Endometrium (tissue), 2 donors: ENCODE measurements at regions not wholly inside any gene's neighbourhood (a gene's known extent, or its start where the extent isn't known, plus 50 kb on each side); places are given as distances from the start of the nearest gene placed in this dataset.

ENCODE experiments used
- FAIRE-seq: peaks from 2 replicates; lab custom pipeline; 2012; peaks lifted over from hg19 to GRCh38; lab: Jason Lieb, UNC
- donor health status: control.
- donor health status: control.

DNA sequence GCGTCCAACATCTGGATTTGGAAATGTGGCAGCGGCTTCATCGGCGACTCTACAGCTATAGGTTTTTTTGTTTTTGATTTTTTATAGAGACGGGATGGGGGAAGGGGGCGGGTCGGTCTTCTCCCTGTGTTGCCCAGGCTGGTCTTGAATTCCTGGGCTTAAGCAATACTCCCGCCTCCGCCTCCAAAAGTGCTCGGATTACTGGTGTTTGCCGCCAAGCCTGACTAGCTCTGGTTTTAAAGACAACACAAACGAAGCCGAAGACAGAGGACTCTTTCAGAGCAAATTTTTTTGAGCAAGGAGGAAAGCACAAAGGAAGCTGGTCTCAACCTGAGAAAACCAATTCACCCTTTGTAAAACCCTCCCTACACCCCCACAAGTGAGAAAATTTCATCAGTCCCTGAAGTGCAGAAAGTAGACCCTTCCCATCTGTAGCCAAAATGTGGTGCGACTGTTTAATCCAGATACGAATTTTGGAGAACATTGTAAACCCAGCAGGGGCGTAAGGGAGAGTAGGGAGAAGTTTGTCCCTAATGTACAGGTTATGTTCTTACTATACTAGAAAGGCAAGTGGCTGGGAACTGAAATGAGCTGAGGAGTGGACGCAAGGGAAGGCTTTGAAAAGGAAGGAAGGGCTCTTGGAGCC lies 185.9 kb downstream of the TRIM27 start:
- FAIRE-seq = no peak

DNA sequence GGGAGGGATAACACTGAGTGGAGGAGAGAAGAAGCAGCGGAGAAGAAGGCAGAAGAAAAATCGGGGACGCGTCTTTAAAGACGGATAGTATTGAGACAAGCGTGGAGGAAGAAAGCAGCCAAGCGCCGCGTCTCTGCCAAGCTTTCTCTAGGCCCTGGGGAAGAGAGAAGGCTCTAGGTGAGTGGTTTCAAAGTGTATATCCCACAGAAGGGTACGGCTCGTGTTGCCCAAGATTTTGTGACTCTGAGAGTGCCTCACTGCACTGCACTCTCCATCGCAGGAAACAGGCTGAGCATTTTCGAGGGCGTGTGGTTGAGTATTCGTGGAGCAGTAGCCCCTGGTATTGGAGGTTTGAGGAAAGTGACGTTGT lies 185.4 kb downstream of the TRIM27 start:
- no peak for FAIRE-seq

DNA sequence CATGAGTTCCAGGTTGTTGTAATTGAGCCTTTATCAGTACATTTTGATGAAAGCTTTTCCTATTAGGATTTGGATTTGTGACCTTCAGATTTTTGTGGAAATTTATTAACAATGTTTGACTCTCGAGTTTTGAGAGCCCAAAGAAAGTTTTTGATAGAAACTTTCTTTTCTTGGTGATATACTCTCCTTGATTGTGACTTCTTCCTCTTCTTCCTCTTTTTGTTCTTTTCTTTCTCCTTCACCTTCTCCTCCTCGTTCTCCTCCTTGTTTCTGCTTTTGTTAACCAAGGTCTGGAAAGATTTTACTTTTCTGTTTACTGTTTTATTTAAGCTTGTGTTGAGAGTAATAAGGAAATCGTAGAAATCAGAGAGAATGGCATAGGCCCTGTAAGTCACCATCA lies 182.4 kb downstream of the TRIM27 start:
- FAIRE-seq = no peak

GRCh38 chr6:28742668-28743270 lies 181.0 kb downstream of the TRIM27 start:
- FAIRE-seq = no peak

- FAIRE-seq = no peak
These were observed 180.5 kb downstream of the TRIM27 start for GRCh38 chr6:28743271-28743789.

DNA sequence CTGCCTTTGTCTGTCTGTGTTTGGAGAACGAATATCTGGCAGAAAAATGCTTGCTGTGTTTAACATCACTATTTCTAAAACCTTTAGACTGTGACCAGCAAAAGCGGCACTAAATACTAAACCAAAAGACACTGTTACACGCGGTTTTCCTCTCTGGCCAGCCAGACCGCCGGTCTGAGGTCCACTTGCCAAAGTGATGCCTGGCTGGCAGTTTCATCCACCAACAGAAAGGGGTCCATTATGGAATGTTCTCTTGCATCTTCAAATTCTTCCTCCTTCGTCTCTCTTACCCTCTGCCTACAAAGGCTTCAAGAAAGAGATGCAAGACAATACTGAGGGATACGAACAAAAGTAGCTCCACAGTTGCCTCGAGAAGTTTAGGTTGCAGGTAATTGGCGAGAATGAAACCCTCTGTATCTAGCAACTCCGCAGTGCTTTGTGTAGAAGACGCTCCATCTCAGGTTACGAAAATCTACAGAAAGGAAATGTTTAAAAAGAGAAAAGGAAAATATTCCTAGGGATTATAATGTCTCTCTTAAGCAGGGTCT lies 176.6 kb downstream of the TRIM27 start:
- no peak for FAIRE-seq

- FAIRE-seq = no peak
These were observed 176.1 kb downstream of the TRIM27 start for GRCh38 chr6:28747631-28748157.

- no peak for FAIRE-seq
These were observed 175.6 kb downstream of the TRIM27 start for GRCh38 chr6:28748192-28748591.

GRCh38 chr6:28750926-28751458 lies 172.8 kb downstream of the TRIM27 start:
- no peak for FAIRE-seq

DNA sequence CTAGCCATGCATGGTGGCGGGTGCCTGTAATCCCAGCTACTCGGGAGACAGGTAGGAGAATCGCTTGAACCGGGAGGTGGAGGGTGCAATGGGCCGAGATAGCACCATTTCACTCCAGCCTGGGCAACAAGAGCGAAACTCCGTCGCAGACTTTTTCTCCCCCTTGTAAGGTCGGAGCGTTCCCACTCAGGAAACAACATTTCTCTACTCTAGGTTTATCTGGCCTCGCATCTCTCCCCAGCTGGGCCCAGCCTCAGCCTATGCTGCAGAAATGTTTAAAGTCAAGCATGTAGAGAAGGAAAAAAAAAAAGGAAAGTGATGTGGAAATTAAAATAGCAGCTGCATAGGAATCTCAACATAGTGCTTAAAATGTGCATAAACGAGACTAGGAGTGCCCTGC lies 172.3 kb downstream of the TRIM27 start:
- FAIRE-seq = no peak

DNA sequence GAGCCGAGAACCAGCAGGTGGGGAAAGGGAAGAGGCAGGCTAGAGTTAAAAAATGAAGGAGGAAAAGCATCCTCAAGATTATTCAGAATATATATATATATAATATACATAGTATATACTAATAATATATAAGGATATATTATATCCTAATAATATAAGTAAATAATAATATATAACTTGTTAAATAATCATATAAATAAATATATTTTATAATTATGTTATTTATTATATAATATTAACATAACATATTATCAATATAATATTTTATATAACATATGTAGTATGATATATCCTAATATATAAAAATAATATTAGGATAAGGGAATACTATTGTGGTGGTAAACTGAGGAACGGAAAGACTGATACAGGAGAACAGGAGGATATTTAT lies 171.8 kb downstream of the TRIM27 start:
- FAIRE-seq = no peak

GRCh38 chr6:28757429-28758045 lies 166.2 kb downstream of the TRIM27 start:
- FAIRE-seq = no peak

DNA sequence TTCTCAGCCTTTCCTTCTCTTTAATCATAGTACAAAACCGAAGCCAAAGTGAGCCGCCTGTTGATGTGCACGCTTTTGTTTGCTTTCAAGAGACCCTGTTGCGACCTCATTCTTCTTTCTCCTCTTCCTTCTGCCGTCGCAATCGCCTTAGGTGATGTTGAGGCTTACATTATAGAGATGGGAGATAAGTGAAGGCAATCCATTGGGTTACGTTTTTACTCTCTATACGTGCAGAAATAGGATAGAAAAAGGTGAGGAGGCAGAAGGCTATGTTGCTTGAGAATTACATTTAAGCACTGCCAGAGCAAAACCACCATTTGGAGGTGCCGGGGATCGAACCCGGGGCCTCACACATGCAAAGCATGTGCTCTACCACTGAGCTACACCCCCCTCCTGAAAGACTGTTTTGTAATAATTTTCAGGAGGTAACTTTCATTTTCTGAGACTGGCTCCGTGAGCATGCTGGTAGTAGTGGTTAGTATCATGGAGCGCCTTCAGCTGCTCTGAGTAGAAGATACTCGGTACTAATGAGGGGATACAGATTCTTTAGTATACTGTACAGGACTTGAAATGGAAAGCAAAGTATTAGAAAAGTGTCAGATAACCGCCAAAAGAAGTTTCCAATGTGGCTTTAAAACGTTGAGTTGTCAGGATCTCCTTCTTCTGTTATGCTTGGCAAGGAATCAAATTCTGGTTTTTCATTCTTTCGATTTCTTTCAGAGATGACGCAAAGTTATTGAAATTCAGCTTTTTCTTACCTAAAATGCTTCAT lies 165.6 kb downstream of the TRIM27 start:
- FAIRE-seq = no peak

- FAIRE-seq = no peak
These were observed 165.0 kb downstream of the TRIM27 start for GRCh38 chr6:28758818-28759235.

- FAIRE-seq = no peak
These were observed 159.6 kb downstream of the TRIM27 start for GRCh38 chr6:28764014-28764723.

DNA sequence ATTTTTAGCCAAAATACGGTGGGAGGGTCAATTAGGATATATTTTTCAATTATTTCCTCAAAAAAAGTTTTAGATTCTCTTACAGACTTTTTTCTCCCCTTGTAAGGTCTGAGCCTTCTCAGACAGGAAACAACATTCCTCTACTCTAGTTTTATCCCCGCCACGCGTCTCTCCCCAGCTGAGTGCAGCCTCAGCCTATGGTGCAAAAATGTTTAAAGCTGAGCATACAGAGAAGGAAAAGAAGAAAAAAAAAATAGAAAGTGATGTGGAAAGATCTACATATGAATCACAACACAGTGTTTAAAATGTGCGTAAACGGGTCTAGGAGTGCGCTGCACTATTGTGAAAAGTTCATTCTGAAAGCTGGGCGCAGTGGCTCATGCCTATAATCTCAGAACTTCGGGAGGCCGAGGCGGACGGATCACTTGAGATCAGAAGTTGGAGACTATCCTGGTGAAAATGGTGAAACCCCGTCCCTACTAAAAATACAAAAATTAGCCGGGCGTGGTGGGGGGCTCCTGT lies 159.0 kb downstream of the TRIM27 start:
- FAIRE-seq = no peak

- FAIRE-seq = no peak
These were observed 157.8 kb downstream of the TRIM27 start for GRCh38 chr6:28765978-28766351.

- no peak for FAIRE-seq
These were observed 157.4 kb downstream of the TRIM27 start for GRCh38 chr6:28766426-28766825.

GRCh38 chr6:28767133-28767532 lies 156.7 kb downstream of the TRIM27 start:
- no peak for FAIRE-seq

DNA sequence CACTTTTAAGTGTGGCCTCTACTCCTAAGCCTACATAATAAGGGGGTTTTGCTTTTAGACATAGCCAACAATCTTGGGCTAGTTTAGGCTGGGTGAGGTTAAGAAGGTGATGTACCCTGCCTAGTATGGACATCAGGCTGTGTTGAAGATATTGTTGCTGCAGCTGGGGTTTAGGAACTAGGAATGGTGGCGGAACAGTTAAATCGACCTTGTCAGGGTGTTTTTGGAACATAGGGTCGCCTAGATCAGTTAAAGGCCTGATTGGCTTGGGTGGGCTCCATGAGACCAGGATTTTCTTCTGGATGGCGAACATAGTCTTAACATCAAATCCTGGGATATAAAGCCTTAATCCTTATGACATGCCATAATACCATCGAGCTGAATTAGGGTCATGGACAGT lies 156.1 kb downstream of the TRIM27 start:
- FAIRE-seq = no peak
